ENCODE measurements at regions not wholly inside any gene's neighbourhood (a gene's known extent, or its start where the extent isn't known, plus 50 kb on each side); places are given as distances from the start of the nearest gene placed in this dataset.

- Histone ChIP-seq H3K27ac (ENCODE audit: low read depth, low read length) (no peak overlapping the region), H3K36me3 (ENCODE audit: insufficient read depth, low read length) (no peaks in the 10 kb centered on the region), H3K4me3 (ENCODE audit: low read depth, low read length) (no peak overlapping the region), H3K27me3 (ENCODE audit: insufficient read depth, low read length) (no peaks in the 10 kb centered on the region), H2AFZ (ENCODE audit: low read length, unreplicated experiment) (no peak overlapping the region), H3K4me1 (ENCODE audit: control insufficient read depth, insufficient read depth, low read length, unreplicated experiment) (no peaks in the 10 kb centered on the region), H3K79me2 (ENCODE audit: control insufficient read depth, insufficient read depth, low read length, unreplicated experiment) (no peaks in the 10 kb centered on the region)
Observed at GRCh38 chr2:66984864-66985263, 412.3 kb upstream of the ETAA1 start.

- H3K4me1 ChIP-seq (ENCODE audit: control insufficient read depth, insufficient read depth, low read length, unreplicated experiment), result no peaks in the 10 kb centered on the region
- no peaks in the 10 kb centered on the region for H3K36me3 ChIP-seq (ENCODE audit: insufficient read depth, low read length)
- no peak overlapping the region for H2AFZ ChIP-seq (ENCODE audit: low read length, unreplicated experiment)
- no peak overlapping the region for H3K4me3 ChIP-seq (ENCODE audit: low read depth, low read length)
- no peak overlapping the region for H3K27ac ChIP-seq (ENCODE audit: low read depth, low read length)
- H3K27me3 ChIP-seq (ENCODE audit: insufficient read depth, low read length), result peaks cover 4% of the 10 kb centered on the region; the same call in 1 of the 2 replicates
- H3K79me2 ChIP-seq (ENCODE audit: control insufficient read depth, insufficient read depth, low read length, unreplicated experiment), result no peaks in the 10 kb centered on the region
Observed at GRCh38 chr2:66985906-66986305, 411.2 kb upstream of the ETAA1 start.

- Histone ChIP-seq H2AFZ (ENCODE audit: low read length, unreplicated experiment) (no peak overlapping the region), H3K4me1 (ENCODE audit: control insufficient read depth, insufficient read depth, low read length, unreplicated experiment) (no peaks in the 10 kb centered on the region), H3K79me2 (ENCODE audit: control insufficient read depth, insufficient read depth, low read length, unreplicated experiment) (no peaks in the 10 kb centered on the region), H3K36me3 (ENCODE audit: insufficient read depth, low read length) (no peaks in the 10 kb centered on the region), H3K27me3 (ENCODE audit: insufficient read depth, low read length) (peaks cover 4% of the 10 kb centered on the region; the same call in 1 of the 2 replicates), H3K4me3 (ENCODE audit: low read depth, low read length) (no peak overlapping the region), H3K27ac (ENCODE audit: low read depth, low read length) (no peak overlapping the region)
Observed at GRCh38 chr2:66987733-66988132, 409.4 kb upstream of the ETAA1 start.

GRCh38 chr2:66994654-66995053 lies 402.5 kb upstream of the ETAA1 start:
- H3K36me3 ChIP-seq (ENCODE audit: insufficient read depth, low read length), result no peaks in the 10 kb centered on the region
- H3K79me2 ChIP-seq (ENCODE audit: control insufficient read depth, insufficient read depth, low read length, unreplicated experiment), result no peaks in the 10 kb centered on the region
- no peaks in the 10 kb centered on the region for H3K4me1 ChIP-seq (ENCODE audit: control insufficient read depth, insufficient read depth, low read length, unreplicated experiment)
- no peak overlapping the region for H3K4me3 ChIP-seq (ENCODE audit: low read depth, low read length)
- peaks cover 10% of the 10 kb centered on the region; the same call in 1 of the 2 replicates for H3K27me3 ChIP-seq (ENCODE audit: insufficient read depth, low read length)
- H2AFZ ChIP-seq (ENCODE audit: low read length, unreplicated experiment), result no peak overlapping the region
- H3K27ac ChIP-seq (ENCODE audit: low read depth, low read length), result no peak overlapping the region

- Histone ChIP-seq H3K4me3 (ENCODE audit: low read depth, low read length) (no peak overlapping the region), H3K79me2 (ENCODE audit: control insufficient read depth, insufficient read depth, low read length, unreplicated experiment) (no peaks in the 10 kb centered on the region), H3K27me3 (ENCODE audit: insufficient read depth, low read length) (peaks cover 6% of the 10 kb centered on the region; the same call in 1 of the 2 replicates), H3K36me3 (ENCODE audit: insufficient read depth, low read length) (no peaks in the 10 kb centered on the region), H2AFZ (ENCODE audit: low read length, unreplicated experiment) (no peak overlapping the region), H3K4me1 (ENCODE audit: control insufficient read depth, insufficient read depth, low read length, unreplicated experiment) (no peaks in the 10 kb centered on the region), H3K27ac (ENCODE audit: low read depth, low read length) (no peak overlapping the region)
Observed at GRCh38 chr2:66995636-66996035, 401.5 kb upstream of the ETAA1 start.

GRCh38 chr2:67002618-67003371 lies 394.3 kb upstream of the ETAA1 start:
- no peaks in the 10 kb centered on the region for H3K36me3 ChIP-seq (ENCODE audit: insufficient read depth, low read length)
- H3K4me1 ChIP-seq (ENCODE audit: control insufficient read depth, insufficient read depth, low read length, unreplicated experiment), result no peaks in the 10 kb centered on the region
- H3K4me3 ChIP-seq (ENCODE audit: low read depth, low read length), result no peak overlapping the region
- no peak overlapping the region for H3K27ac ChIP-seq (ENCODE audit: low read depth, low read length)
- no peaks in the 10 kb centered on the region for H3K27me3 ChIP-seq (ENCODE audit: insufficient read depth, low read length)
- no peaks in the 10 kb centered on the region for H3K79me2 ChIP-seq (ENCODE audit: control insufficient read depth, insufficient read depth, low read length, unreplicated experiment)
- no peak overlapping the region for H2AFZ ChIP-seq (ENCODE audit: low read length, unreplicated experiment)

GRCh38 chr2:67006373-67006960 lies 390.7 kb upstream of the ETAA1 start:
- Histone ChIP-seq H3K4me3 (ENCODE audit: low read depth, low read length) (no peak overlapping the region), H2AFZ (ENCODE audit: low read length, unreplicated experiment) (no peak overlapping the region), H3K27ac (ENCODE audit: low read depth, low read length) (no peak overlapping the region), H3K36me3 (ENCODE audit: insufficient read depth, low read length) (no peaks in the 10 kb centered on the region), H3K79me2 (ENCODE audit: control insufficient read depth, insufficient read depth, low read length, unreplicated experiment) (no peaks in the 10 kb centered on the region), H3K27me3 (ENCODE audit: insufficient read depth, low read length) (no peaks in the 10 kb centered on the region), H3K4me1 (ENCODE audit: control insufficient read depth, insufficient read depth, low read length, unreplicated experiment) (no peaks in the 10 kb centered on the region)

GRCh38 chr2:67008155-67008554 lies 389.0 kb upstream of the ETAA1 start:
- Histone ChIP-seq H3K36me3 (ENCODE audit: insufficient read depth, low read length) (no peaks in the 10 kb centered on the region), H3K4me3 (ENCODE audit: low read depth, low read length) (no peak overlapping the region), H3K4me1 (ENCODE audit: control insufficient read depth, insufficient read depth, low read length, unreplicated experiment) (no peaks in the 10 kb centered on the region)

GRCh38 chr2:67012165-67012564 lies 385.0 kb upstream of the ETAA1 start:
- no peaks in the 10 kb centered on the region for H3K36me3 ChIP-seq (ENCODE audit: insufficient read depth, low read length)
- H3K4me3 ChIP-seq (ENCODE audit: low read depth, low read length), result no peak overlapping the region
- no peaks in the 10 kb centered on the region for H3K79me2 ChIP-seq (ENCODE audit: control insufficient read depth, insufficient read depth, low read length, unreplicated experiment)
- H2AFZ ChIP-seq (ENCODE audit: low read length, unreplicated experiment), result no peak overlapping the region
- no peak overlapping the region for H3K27ac ChIP-seq (ENCODE audit: low read depth, low read length)
- H3K4me1 ChIP-seq (ENCODE audit: control insufficient read depth, insufficient read depth, low read length, unreplicated experiment), result no peaks in the 10 kb centered on the region
- H3K27me3 ChIP-seq (ENCODE audit: insufficient read depth, low read length), result no peaks in the 10 kb centered on the region

More at GRCh38 chr2:67008155-67008554, 389.0 kb upstream of the ETAA1 start:
- H3K27me3 ChIP-seq (ENCODE audit: insufficient read depth, low read length), result no peaks in the 10 kb centered on the region
- no peak overlapping the region for H3K27ac ChIP-seq (ENCODE audit: low read depth, low read length)
- H2AFZ ChIP-seq (ENCODE audit: low read length, unreplicated experiment), result no peak overlapping the region
- H3K79me2 ChIP-seq (ENCODE audit: control insufficient read depth, insufficient read depth, low read length, unreplicated experiment), result no peaks in the 10 kb centered on the region

GRCh38 chr2:67013821-67014220 lies 383.3 kb upstream of the ETAA1 start:
- Histone ChIP-seq H3K4me1 (ENCODE audit: control insufficient read depth, insufficient read depth, low read length, unreplicated experiment) (no peaks in the 10 kb centered on the region), H3K27me3 (ENCODE audit: insufficient read depth, low read length) (no peaks in the 10 kb centered on the region), H3K36me3 (ENCODE audit: insufficient read depth, low read length) (no peaks in the 10 kb centered on the region), H3K79me2 (ENCODE audit: control insufficient read depth, insufficient read depth, low read length, unreplicated experiment) (no peaks in the 10 kb centered on the region), H3K4me3 (ENCODE audit: low read depth, low read length) (no peak overlapping the region), H2AFZ (ENCODE audit: low read length, unreplicated experiment) (no peak overlapping the region), H3K27ac (ENCODE audit: low read depth, low read length) (no peak overlapping the region)

- H3K79me2 ChIP-seq (ENCODE audit: control insufficient read depth, insufficient read depth, low read length, unreplicated experiment), result no peaks in the 10 kb centered on the region
- no peak overlapping the region for H3K27ac ChIP-seq (ENCODE audit: low read depth, low read length)
- no peaks in the 10 kb centered on the region for H3K4me1 ChIP-seq (ENCODE audit: control insufficient read depth, insufficient read depth, low read length, unreplicated experiment)
- H2AFZ ChIP-seq (ENCODE audit: low read length, unreplicated experiment), result no peak overlapping the region
- H3K4me3 ChIP-seq (ENCODE audit: low read depth, low read length), result no peak overlapping the region
- H3K36me3 ChIP-seq (ENCODE audit: insufficient read depth, low read length), result no peaks in the 10 kb centered on the region
- H3K27me3 ChIP-seq (ENCODE audit: insufficient read depth, low read length), result no peaks in the 10 kb centered on the region
Observed at GRCh38 chr2:67015681-67016080, 381.5 kb upstream of the ETAA1 start.

All from ACC112 (cell line).